ENCODE measurements at regions not wholly inside any gene's neighbourhood (a gene's known extent, or its start where the extent isn't known, plus 50 kb on each side); places are given as distances from the start of the nearest gene placed in this dataset.

- TF ChIP-seq RAD21 (IDR thresholded peaks at IDR 0.05) = no peak
- TF ChIP-seq CTCF (IDR thresholded peaks at IDR 0.05; ENCODE audit: low read depth, low read length, missing input control) = no peak
- TF ChIP-seq YY1 (IDR thresholded peaks at IDR 0.05) = no peak
- TF ChIP-seq ATF3 (IDR thresholded peaks at IDR 0.05) = no peak
- no peak for TF ChIP-seq MAX (IDR thresholded peaks at IDR 0.05)
- no peak for TF ChIP-seq HNF4G (IDR thresholded peaks at IDR 0.05)
Measured at GRCh38 chr5:98454904-98455303, 318.6 kb upstream of the RGMB start.

All from liver (tissue), 3 donors.